ENCODE measurements at regions not wholly inside any gene's neighbourhood (a gene's known extent, or its start where the extent isn't known, plus 50 kb on each side); places are given as distances from the start of the nearest gene placed in this dataset.
"Not testable (repeated sequence)": the region's sequence is repeated elsewhere in the genome, so short reads cannot be mapped to it uniquely, and the experiment has no call there.

- peaks cover 17% of the 10 kb centered on the region for H3K9me3 ChIP-seq (ENCODE audit: insufficient read depth, low read depth, low read length)
- H3K4me3 ChIP-seq (ENCODE audit: low read length); H3K4me1 ChIP-seq (ENCODE audit: insufficient read depth, low read length); H3K36me3 ChIP-seq (ENCODE audit: insufficient read depth, low read depth, low read length); H3K9ac ChIP-seq (ENCODE audit: low read depth, low read length); H3K27me3 ChIP-seq (ENCODE audit: insufficient read depth, low read length); H3K27ac ChIP-seq (ENCODE audit: low read length): not testable (repeated sequence)
Measured at GRCh38 chr14:105619324-105619723, 92.9 kb downstream of the TMEM121 start.

GRCh38 chr14:105620178-105620864 lies 93.9 kb downstream of the TMEM121 start:
- H3K4me3 ChIP-seq (ENCODE audit: low read length); H3K9ac ChIP-seq (ENCODE audit: low read depth, low read length); H3K4me1 ChIP-seq (ENCODE audit: insufficient read depth, low read length); H3K27me3 ChIP-seq (ENCODE audit: insufficient read depth, low read length); H3K27ac ChIP-seq (ENCODE audit: low read length); H3K36me3 ChIP-seq (ENCODE audit: insufficient read depth, low read depth, low read length): not testable (repeated sequence)
- H3K9me3 ChIP-seq (ENCODE audit: insufficient read depth, low read depth, low read length), result peaks cover 23% of the 10 kb centered on the region

GRCh38 chr14:105620865-105621471 lies 94.6 kb downstream of the TMEM121 start:
- not testable (repeated sequence) for H3K27me3 ChIP-seq (ENCODE audit: insufficient read depth, low read length); H3K27ac ChIP-seq (ENCODE audit: low read length); H3K4me1 ChIP-seq (ENCODE audit: insufficient read depth, low read length); H3K4me3 ChIP-seq (ENCODE audit: low read length); H3K36me3 ChIP-seq (ENCODE audit: insufficient read depth, low read depth, low read length); H3K9ac ChIP-seq (ENCODE audit: low read depth, low read length)
- peaks cover 24% of the 10 kb centered on the region for H3K9me3 ChIP-seq (ENCODE audit: insufficient read depth, low read depth, low read length)

- H3K36me3 ChIP-seq (ENCODE audit: insufficient read depth, low read depth, low read length); H3K27me3 ChIP-seq (ENCODE audit: insufficient read depth, low read length); H3K4me3 ChIP-seq (ENCODE audit: low read length); H3K9ac ChIP-seq (ENCODE audit: low read depth, low read length); H3K27ac ChIP-seq (ENCODE audit: low read length); H3K4me1 ChIP-seq (ENCODE audit: insufficient read depth, low read length): not testable (repeated sequence)
- peaks cover 22% of the 10 kb centered on the region for H3K9me3 ChIP-seq (ENCODE audit: insufficient read depth, low read depth, low read length)
Measured at GRCh38 chr14:105621479-105622328, 95.3 kb downstream of the TMEM121 start.

GRCh38 chr14:105622329-105622955 lies 96.1 kb downstream of the TMEM121 start:
- Histone ChIP-seq H3K27ac (ENCODE audit: low read length) (no peak overlapping the region), H3K36me3 (ENCODE audit: insufficient read depth, low read depth, low read length) (no peaks in the 10 kb centered on the region), H3K9me3 (ENCODE audit: insufficient read depth, low read depth, low read length) (peaks cover 15% of the 10 kb centered on the region), H3K4me3 (ENCODE audit: low read length) (no peak overlapping the region), H3K4me1 (ENCODE audit: insufficient read depth, low read length) (no peaks in the 10 kb centered on the region), H3K27me3 (ENCODE audit: insufficient read depth, low read length) (no peaks in the 10 kb centered on the region), H3K9ac (ENCODE audit: low read depth, low read length) (no peak overlapping the region)

- peaks cover 11% of the 10 kb centered on the region for H3K9me3 ChIP-seq (ENCODE audit: insufficient read depth, low read depth, low read length)
- H3K4me3 ChIP-seq (ENCODE audit: low read length), result not testable (repeated sequence)
Measured at GRCh38 chr14:105623178-105623577, 96.8 kb downstream of the TMEM121 start.

GRCh38 chr14:105624346-105624745 lies 98.0 kb downstream of the TMEM121 start:
- not testable (repeated sequence) for H3K27ac ChIP-seq (ENCODE audit: low read length); H3K27me3 ChIP-seq (ENCODE audit: insufficient read depth, low read length); H3K36me3 ChIP-seq (ENCODE audit: insufficient read depth, low read depth, low read length); H3K4me3 ChIP-seq (ENCODE audit: low read length); H3K4me1 ChIP-seq (ENCODE audit: insufficient read depth, low read length); H3K9ac ChIP-seq (ENCODE audit: low read depth, low read length)
- H3K9me3 ChIP-seq (ENCODE audit: insufficient read depth, low read depth, low read length), result peaks cover 13% of the 10 kb centered on the region

More at GRCh38 chr14:105623178-105623577, 96.8 kb downstream of the TMEM121 start:
- H3K27ac ChIP-seq (ENCODE audit: low read length); H3K36me3 ChIP-seq (ENCODE audit: insufficient read depth, low read depth, low read length); H3K9ac ChIP-seq (ENCODE audit: low read depth, low read length); H3K27me3 ChIP-seq (ENCODE audit: insufficient read depth, low read length); H3K4me1 ChIP-seq (ENCODE audit: insufficient read depth, low read length): not testable (repeated sequence)

- not testable (repeated sequence) for H3K4me3 ChIP-seq (ENCODE audit: low read length); H3K9ac ChIP-seq (ENCODE audit: low read depth, low read length); H3K27me3 ChIP-seq (ENCODE audit: insufficient read depth, low read length); H3K36me3 ChIP-seq (ENCODE audit: insufficient read depth, low read depth, low read length); H3K4me1 ChIP-seq (ENCODE audit: insufficient read depth, low read length); H3K27ac ChIP-seq (ENCODE audit: low read length)
- H3K9me3 ChIP-seq (ENCODE audit: insufficient read depth, low read depth, low read length), result peaks cover 15% of the 10 kb centered on the region
Measured at GRCh38 chr14:105624749-105625434, 98.5 kb downstream of the TMEM121 start.

- not testable (repeated sequence) for H3K27ac ChIP-seq (ENCODE audit: low read length); H3K4me1 ChIP-seq (ENCODE audit: insufficient read depth, low read length); H3K36me3 ChIP-seq (ENCODE audit: insufficient read depth, low read depth, low read length); H3K9ac ChIP-seq (ENCODE audit: low read depth, low read length); H3K27me3 ChIP-seq (ENCODE audit: insufficient read depth, low read length); H3K4me3 ChIP-seq (ENCODE audit: low read length)
- peaks cover 19% of the 10 kb centered on the region for H3K9me3 ChIP-seq (ENCODE audit: insufficient read depth, low read depth, low read length)
Measured at GRCh38 chr14:105625448-105625847, 99.1 kb downstream of the TMEM121 start.

- H3K4me3 ChIP-seq (ENCODE audit: low read length); H3K4me1 ChIP-seq (ENCODE audit: insufficient read depth, low read length); H3K27me3 ChIP-seq (ENCODE audit: insufficient read depth, low read length); H3K9ac ChIP-seq (ENCODE audit: low read depth, low read length); H3K27ac ChIP-seq (ENCODE audit: low read length); H3K36me3 ChIP-seq (ENCODE audit: insufficient read depth, low read depth, low read length): not testable (repeated sequence)
- peaks cover 22% of the 10 kb centered on the region for H3K9me3 ChIP-seq (ENCODE audit: insufficient read depth, low read depth, low read length)
Measured at GRCh38 chr14:105626111-105626510, 99.7 kb downstream of the TMEM121 start.

GRCh38 chr14:105626651-105627050 lies 100.3 kb downstream of the TMEM121 start:
- H3K4me3 ChIP-seq (ENCODE audit: low read length); H3K36me3 ChIP-seq (ENCODE audit: insufficient read depth, low read depth, low read length); H3K27me3 ChIP-seq (ENCODE audit: insufficient read depth, low read length); H3K9ac ChIP-seq (ENCODE audit: low read depth, low read length); H3K4me1 ChIP-seq (ENCODE audit: insufficient read depth, low read length); H3K27ac ChIP-seq (ENCODE audit: low read length): not testable (repeated sequence)
- peaks cover 22% of the 10 kb centered on the region for H3K9me3 ChIP-seq (ENCODE audit: insufficient read depth, low read depth, low read length)
